ENCODE measurements at regions not wholly inside any gene's neighbourhood (a gene's known extent, or its start where the extent isn't known, plus 50 kb on each side); places are given as distances from the start of the nearest gene placed in this dataset.
A peak's percentile ranks its signal among the peaks of the same experiment; 100 is the strongest.

DNA sequence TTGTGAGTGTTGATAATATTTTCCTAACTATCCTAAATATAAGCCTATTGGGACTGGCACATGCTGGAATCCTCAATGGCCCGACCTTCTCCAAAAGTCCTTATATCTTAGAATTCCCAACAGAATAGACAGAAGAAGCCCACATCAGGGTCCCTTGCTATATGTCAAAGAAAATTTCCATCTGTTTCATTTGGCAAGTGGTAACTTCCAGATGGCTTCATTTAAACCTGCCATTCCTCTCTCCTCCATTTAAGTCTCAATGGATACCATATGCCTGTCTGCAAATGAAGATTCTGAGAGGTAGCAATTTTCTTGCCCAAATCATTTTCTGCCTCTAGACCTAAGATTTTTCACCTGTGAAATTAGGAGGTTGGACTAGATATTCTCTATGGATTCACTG, 73.1 kb upstream of the KCNA4 start:
- no peak for DNase-seq

DNA sequence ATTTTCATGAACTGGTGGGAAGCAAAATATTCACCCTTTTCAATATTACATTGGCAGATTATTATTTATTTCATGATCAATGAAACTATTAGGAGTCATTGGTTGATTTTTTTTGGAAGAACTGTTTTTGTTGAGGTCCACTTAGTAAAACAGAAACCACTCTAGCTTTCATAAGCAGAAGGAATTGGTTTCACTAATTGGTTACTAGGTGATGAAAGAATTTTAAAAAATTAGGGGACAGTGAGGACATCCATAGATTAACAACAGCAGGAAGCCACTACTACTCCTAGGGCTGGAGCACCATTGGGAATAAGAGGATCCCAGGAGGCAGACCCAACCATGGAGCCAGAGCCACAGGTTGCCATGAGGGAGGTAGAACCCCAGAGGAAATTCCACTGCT, 74.4 kb upstream of the KCNA4 start:
- DNase-seq: no peak

DNA sequence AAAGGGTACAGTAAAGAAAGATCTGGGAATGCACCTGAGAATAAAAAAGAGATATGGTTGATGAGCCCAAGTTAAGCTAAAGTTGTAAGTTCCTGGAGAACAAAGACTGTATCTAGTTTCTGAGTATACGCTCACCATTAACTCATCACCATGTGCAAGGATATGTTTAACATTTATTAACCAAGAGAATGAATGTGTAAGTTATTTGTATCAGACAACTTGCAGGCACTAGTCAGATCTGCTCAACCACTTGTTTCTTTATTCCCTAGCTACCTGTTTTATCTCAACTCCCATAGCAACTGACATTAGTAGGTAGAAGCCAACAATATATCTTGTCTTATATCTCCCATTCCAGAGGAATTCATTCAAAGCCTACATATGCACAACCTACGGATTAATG, 74.9 kb upstream of the KCNA4 start:
- DNase-seq: no peak

DNA sequence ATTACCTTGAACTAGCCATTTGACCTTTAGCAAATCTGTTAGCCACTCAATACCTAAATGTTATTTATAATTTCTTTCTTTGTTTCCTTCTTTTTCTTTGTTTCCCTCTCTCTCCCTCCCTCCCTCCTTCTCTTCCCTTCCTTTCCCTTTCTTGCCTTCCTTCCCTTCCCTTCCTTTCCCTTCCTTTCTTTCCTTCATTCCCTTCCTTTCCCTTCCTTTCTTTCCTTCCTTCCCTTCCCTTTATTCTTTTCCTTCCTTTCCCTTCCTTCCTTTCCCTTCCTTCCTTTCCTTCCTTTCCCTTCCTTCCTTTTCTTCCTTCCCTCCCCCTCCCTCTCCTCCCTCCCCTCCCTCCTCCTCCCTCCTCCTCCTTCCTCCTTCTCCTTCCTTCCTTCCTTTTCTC, 75.7 kb upstream of the KCNA4 start:
- DNase-seq: no peak

DNA sequence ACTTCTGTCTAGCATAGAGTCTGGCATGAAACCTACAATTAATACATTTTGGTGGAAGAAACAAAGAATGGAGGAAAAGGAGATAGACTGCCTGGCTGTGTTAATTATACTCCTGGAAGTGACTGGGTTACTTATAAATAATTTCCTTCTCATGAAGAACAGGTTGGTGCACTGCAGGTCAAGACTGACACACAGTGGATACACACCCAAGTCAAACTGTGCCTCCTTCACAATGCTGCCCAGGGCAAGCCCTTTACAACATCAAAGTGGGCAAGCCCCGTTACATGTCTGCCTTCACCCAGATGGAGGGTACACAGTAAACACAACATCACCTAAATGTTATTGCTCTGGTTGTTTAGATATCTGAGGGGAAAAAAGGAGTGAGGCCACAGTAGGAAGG, 83.7 kb upstream of the KCNA4 start:
- no peak for DNase-seq

DNA sequence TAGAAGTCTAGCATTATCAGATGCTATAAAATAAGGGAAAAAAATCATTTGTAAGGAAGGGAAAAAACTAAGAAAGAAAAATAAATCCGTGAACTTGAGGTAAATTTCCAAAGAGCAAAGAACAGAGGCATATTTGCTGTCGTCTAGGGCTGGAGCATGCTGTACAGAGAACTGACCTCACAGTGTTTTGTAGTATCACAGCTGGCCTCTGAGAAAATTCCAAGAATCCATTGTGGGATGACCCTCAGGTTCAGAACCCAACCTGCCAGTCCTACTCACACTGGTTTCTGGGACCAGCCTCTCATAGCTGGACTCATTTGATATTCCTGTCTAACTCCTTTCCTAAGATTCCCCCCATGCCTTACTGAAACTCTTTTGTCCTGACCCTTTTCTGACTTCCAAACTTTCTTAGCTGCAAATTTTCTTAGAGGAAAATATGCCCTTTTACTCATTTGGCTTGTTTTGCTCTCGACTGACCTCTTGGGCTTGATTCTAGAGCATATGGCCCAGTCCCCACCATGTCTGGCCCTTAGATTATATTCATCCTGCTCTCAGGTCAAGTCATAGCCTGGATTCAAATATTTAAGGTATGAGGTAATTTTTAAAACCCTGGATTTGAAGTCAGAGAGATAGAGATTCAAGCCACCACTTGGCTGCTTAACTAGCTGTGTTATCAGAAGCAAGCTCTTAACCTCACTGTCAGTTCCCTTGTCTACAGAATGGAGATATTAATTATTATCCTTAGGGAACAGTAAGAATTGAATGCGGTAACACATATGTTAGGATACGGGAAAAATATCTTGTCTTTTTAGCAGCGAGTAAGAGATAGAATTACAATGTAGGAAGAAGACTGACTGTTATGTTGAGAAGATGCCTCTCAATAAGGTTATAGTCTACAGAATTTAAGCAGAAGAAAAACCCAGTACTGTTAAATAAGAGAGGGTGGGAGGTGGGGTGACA, 89.7 kb upstream of the KCNA4 start:
- DNase-seq: no peak

DNA sequence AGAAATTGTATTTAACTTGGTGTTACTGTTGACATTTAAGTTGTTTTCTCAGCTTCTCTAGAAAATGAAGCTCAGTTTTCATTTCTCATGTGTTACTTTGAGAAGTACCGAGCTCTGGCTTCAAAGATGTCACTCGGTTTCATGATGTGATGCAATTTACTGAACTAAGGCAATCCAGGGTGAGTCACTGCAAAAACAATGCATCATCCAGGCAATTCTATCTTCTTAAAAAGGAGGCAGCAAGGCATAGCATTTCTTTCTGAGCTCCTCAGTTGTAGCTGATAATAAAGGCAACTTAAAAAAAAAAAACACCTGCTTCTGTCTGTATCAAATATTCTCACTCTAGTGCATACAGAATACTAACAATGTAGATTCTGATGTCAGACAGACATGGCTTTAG, 91.1 kb upstream of the KCNA4 start:
- DNase-seq: peak; percentile 4

DNA sequence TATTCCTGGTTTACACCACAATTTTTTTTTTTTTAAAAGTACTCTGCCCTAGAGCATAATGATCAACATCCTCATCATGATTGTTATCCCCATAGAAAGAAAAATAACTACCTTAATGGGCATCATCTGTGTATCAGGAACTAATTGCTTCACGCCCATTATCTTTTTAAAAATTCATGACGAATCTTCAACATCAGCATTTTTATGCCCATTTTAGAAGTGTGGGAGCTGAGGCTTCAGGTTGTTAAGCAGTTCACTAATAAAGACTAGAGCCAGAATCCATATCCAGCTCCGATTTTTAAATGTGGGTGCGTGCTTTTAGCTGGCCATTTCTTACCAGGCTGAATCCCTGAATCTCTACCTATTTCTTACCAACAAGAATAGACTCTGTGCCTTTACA, 92.9 kb upstream of the KCNA4 start:
- DNase-seq: no peak

DNA sequence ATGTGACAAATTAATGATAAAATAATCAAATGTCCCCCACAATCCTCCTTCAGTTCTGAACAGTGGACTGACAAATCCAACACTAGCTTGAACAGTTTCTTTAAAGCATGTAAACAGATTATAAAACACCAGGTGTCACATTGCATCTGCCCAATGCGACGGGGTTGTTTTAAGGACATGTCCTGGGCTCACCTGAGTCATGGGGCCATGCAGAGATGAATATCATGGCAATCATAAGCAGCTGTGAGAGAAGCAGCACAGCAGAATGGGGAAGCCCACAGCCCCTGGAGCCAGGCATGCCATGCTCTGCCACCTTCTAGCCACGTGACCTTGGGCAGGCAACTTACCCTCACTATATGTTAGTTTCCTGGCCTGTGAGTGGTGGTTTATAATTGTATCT, 93.9 kb upstream of the KCNA4 start:
- no peak for DNase-seq

DNA sequence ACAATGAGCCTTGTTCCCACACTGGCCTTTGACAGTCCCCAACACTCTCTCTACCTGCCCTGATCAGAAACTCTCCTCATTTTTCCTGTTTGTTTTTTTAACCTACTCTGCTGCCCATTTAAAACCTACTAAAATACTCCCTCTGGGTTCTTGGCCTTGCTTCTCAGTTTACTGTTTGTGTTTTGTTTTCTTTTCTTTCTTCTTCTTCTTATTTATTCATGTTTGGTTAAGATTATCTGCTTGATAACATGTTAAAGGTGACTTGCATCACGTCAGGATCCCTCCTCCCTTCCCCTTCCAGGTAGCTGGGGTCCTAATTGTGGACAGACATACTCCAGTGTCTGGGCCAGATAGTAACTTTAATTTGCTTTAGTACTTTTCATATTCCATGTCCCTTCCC, 95.0 kb upstream of the KCNA4 start:
- no peak for DNase-seq

DNA sequence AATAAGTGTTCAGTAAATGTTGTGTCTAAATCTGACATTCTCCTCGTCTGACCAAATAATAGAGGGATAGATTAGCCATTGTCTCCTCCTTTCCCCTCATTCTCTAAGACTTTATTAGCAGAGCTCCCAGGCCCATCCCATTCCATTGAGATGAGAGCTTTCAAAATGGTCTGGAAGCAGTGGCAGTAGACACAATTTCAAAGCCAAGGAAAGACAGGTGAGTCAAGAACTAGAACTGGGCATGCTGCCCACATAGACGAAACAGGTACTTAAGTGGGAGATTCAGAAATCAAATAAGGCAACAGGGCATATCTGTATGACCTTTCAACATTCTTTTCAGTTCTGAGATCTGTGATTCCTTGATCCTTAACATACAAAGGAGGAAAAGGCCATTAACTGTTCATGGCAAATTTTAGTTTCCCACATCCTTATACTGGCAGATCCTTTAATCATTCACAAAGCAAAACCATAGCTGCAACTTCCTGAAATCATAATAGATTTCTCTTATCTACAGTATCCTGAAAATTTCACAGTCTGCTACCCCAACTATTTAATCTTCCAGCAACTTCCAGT, 96.6 kb upstream of the KCNA4 start:
- no peak for DNase-seq

DNA sequence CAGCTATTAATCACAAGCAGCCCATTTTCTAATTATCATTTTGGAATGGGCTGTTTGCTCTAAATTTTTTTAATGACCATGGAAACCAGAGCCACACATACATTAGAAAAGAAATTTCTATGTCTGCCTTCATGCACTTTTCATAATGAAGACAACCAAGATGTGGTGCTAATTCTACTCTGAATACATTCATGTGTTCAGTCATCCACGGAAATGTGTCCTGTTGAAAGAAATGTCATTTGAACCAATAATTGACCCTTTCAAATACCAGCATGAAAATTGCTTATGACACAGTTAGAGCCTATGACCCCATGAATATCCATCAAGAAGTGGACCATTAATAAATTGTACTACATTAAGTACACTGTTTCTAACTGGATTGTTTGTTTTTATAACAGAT, 99.7 kb upstream of the KCNA4 start:
- no peak for DNase-seq

DNA sequence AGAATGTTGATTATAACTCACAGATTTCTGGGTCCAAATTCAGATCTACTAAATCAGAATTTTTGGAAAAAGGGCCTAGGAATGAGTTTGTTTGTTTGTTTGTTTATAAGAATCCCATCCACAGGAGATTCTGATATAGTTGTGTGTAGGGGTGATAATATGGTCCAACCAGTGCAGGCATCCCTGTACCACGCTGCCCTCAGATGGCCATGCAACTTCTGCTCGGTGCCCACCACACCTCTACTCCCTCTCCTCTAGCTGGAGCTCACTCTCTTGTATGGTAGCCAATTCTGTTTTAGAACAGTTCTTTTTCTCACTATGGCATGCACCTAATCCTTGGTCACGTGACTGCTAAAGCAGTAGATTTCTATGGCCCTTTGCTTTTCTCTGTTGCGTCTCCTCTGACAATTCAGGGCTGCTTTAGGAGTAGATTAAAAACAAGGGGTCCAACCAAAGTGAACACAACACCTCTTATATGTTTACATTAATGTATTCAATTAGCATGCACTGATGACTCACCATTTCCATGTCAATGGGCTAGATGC, 103.3 kb upstream of the KCNA4 start:
- DNase-seq: no peak

DNA sequence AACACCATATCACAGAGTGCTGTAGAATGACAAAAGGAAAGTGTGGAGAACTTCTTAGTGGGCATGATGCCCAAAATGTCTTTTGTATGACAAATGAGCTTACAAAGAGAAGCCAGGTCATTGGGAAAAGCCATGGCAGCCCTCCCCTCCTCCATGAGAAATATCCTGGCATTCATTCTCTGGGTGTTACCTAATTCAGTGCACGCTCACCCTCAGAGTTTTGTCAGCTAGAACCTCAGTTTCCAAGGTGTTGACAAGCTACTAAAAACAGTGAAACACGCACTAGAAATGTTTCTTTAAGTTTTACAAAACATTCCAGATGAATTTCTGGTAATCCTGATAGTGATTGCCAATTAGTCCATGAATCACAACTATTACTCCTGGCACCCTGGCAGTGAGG, 105.4 kb upstream of the FSHB start:
- no peak for DNase-seq

DNA sequence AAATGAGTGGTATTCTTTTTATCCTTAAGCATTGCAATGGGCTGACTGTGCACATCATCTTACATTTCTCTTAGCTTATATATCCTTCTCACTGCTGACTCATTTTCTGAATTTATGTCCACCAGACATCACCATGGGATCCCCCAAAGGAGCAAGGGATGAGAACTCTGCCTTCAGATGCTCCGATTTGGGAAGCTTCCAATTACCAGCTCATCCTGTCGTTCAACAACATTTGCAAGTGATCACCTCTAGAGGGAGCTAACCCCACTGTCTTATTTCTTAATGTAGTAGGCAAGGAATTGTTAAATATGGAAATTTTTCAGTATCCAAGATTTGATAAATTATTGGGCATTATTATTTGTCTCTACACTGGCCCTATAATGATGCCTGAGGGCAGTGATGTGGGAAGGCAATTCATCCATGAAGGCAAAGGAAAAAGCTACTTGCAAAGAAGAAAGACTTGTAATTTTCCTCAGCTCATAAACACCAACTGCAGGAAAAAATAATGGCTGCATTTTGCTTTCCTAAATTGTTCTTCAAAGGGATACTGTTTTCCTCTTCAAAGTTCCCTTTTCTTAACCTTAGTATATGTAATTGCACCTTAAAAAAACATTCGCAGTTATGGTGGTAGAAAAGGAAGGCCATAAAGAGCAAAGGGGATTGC, 102.4 kb upstream of the FSHB start:
- no peak for DNase-seq

DNA sequence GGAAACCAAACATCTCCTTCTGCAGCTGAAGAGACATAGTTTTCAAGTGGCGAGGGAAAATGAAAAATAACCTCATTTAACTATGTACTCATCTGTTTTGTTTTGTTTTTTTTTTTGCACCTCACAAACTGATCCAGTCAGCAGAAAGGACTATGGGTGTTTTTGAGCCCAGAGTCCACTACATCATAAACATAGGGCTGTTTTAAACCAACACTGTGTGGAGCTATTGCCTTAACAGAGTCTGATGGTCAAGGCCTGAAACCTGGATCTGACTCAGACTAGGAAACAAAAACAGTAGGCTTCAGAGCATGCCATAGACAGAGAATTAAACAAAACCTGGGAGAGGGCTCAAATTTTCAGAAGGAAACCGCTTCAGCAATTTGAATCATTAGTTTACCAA, 99.3 kb upstream of the FSHB start:
- no peak for DNase-seq

DNA sequence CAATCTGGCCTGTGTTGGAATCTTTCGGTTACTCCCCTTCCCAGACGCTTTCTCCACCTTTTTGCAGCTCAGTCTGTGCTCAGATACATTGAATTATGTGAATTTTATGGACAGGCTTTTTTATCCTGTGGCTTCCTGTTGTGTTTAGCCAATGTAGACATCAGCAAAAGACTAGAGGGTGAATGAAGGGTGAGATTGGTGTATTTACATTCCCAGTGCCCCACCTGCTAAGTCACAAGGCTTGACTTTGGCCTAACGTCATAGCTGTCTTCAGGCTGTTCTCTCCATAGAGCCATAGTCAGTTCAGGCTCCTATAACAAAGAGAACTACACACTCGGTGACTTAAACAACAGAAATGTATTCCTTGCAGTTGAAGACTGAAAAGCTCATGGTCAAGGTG, 97.5 kb upstream of the FSHB start:
- no peak for DNase-seq

DNA sequence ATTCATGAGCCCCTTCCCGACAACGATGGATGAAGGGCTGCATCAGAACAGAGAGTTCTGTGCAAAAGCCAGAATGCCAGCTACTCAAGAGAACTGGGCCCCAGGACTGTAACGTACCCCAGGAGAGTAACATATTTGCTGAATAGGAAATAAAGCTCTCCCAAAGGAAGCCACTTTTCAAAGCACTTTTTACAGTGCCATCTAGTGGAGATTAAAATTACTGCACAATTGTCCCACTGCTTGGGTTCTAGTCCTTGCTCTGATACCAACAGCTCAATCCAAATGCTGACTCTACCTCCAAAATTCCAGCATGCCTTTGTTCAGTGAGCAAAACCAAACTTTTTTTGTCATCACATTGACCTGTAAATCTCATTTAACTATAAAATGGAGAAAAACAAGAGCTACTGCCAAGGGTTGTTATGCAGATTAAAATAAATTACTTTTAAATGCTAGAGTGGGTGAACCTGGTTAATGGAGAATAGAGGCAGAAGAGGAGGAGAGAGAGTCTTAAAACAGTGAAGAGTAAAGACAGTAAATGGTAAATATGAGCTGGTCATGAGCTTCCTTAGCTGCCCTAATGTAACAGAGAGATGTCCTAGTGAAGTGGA, 87.6 kb upstream of the FSHB start:
- DNase-seq: no peak

DNA sequence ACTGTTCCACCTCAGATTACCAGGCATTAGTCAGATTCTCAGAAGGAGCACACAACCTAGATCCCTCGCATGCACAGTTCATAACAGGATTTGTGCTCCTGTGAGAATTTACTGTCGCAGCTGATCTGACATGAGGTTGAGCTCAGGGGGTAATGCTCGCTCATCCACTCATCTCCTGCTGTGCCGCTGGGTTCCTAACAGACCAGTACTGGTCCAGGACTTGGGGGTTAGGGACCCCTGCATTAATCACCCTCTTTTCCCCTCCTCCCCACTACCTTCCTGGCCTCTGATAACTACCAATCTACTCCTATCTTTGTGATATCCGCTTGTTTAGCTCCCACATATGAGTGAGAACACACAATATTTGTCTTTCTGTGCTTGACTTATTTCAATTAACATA, 83.5 kb upstream of the FSHB start:
- no peak for DNase-seq

DNA sequence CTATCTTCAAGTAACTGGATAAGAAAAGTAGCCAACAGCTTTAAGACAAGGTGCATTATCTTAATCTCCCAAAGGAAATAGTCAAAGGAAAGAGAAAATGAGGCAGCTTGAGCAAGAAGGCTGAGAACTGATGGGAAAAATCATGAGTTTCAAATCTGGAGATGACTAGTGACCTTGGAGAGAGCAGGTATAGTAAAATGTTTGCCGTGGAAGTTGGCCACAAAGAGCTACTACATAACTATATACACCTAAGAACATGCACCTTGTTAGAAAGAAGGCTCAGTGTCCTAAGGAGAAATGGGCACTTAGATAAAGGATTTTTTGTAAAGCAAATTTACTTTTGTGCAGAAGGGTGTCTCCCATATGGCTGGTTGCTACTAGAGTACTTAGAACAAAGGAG, 80.8 kb upstream of the FSHB start:
- DNase-seq: no peak

DNA sequence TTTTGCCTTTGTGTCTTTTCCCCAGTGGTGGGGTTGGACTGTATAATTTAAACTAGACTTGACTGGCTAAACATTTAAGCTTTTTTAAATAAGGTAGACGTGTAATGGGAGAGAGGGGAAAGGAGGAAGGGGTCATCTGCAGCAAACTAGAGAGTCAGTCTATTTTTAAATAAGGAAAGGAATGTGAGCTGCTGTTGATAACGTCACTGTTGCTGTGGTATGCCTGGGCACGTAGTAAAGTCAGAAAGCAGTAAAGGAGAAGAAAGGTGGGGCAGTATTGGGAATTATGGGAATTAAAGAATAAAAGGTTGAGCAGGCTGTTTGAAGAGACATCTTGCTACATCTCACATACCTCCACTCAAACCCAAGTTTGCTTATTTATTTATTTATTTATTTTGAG, 80.4 kb upstream of the FSHB start:
- no peak for DNase-seq

DNA sequence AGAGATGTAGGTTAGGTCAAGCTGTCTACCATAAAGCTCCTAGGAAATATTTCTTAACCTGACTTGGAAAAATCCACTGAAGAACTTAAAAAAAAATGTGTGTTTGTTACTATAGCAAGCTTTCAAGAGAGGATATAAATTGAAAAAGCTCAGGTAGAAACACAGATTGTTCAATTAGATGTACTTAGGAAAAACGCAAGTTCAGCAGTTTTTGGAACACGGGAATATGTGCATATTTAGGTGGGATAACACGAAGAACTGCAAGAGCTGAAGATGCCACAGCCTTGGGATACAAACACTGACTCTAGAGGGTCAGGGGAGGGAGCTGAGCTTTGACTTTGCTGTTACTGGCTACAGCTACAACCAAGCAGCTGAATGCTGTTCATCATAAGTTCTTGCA, 77.8 kb upstream of the FSHB start:
- no peak for DNase-seq

DNA sequence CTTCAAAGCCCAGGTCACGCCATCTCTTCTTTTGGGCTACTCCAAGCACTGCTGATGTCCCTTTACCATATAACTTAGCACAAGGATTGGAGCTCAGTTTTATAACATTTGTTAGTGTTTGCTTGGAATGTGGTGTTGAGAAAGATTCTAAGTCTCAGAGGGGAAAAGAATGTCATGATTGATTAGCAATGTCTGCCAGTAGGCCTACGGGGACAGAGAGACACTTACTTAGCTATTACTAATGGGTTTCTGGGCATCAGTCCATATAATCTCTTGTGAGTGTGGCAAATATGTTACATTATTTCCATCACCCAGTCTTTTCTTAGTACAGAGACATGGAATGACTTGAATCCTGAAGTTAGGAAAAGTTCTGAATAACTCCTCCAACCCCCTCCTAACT, 75.4 kb upstream of the FSHB start:
- no peak for DNase-seq

DNA sequence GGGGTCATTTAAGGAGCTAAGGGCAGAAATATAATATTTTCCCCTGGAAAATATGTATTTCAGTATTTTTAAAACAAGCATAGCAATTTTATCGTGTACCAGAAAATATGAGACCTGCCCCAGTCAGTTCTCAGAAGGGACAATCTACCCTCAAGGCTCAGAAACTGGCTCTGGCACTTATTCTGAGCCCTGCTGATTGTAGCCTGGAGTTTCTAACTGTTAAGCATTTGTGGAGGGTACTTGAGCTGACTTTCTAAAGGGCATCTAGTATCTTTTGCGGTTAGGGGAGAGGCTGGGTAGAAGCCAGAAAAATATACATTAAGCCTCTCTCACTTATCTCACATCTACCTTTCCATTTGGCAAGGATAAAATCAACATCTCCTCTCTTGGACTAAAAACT, 71.3 kb upstream of the FSHB start:
- DNase-seq: no peak
